HG02623 (cell line): ENCODE measurements at regions not wholly inside any gene's neighbourhood (a gene's known extent, or its start where the extent isn't known, plus 50 kb on each side); places are given as distances from the start of the nearest gene placed in this dataset.

Source experiments
- ATAC-seq: cut with Tn5 transposase; IDR thresholded peaks from one replicate; pipeline ENCODE4 v1.9.1; 2021; ENCODE audit warnings: moderate library complexity; ENCODE audit not compliant: unreplicated experiment

GRCh38 chr12:13843841-13844240, 137.6 kb downstream of the GRIN2B start:
- no peak for ATAC-seq

- ATAC-seq, result no peak
Observed at GRCh38 chr12:13841358-13841757, 140.0 kb downstream of the GRIN2B start.

- ATAC-seq, result no peak
Observed at GRCh38 chr12:13839365-13840336, 141.8 kb downstream of the GRIN2B start.

GRCh38 chr12:13836099-13836498, 145.3 kb downstream of the GRIN2B start:
- no peak for ATAC-seq

GRCh38 chr12:13835652-13836051, 145.8 kb downstream of the GRIN2B start:
- ATAC-seq, result no peak

- ATAC-seq, result no peak
Observed at GRCh38 chr12:13834241-13834640, 147.2 kb downstream of the GRIN2B start.

GRCh38 chr12:13817131-13817530, 164.3 kb downstream of the GRIN2B start:
- no peak for ATAC-seq

GRCh38 chr12:13816394-13816793, 165.0 kb downstream of the GRIN2B start:
- no peak for ATAC-seq

- no peak for ATAC-seq
Observed at GRCh38 chr12:13812168-13812567, 169.2 kb downstream of the GRIN2B start.

- ATAC-seq, result no peak
Observed at GRCh38 chr12:13811061-13811460, 170.3 kb downstream of the GRIN2B start.

GRCh38 chr12:13805041-13805440, 176.4 kb downstream of the GRIN2B start:
- ATAC-seq, result no peak

- ATAC-seq, result no peak
Observed at GRCh38 chr12:13801543-13801942, 179.9 kb downstream of the GRIN2B start.

GRCh38 chr12:13799574-13799973, 181.8 kb downstream of the GRIN2B start:
- no peak for ATAC-seq

- no peak for ATAC-seq
Observed at GRCh38 chr12:13798162-13798561, 183.2 kb downstream of the GRIN2B start.

- ATAC-seq, result no peak
Observed at GRCh38 chr12:13794706-13795105, 186.7 kb downstream of the GRIN2B start.

GRCh38 chr12:13790317-13790716, 191.1 kb downstream of the GRIN2B start:
- ATAC-seq, result no peak

- ATAC-seq, result no peak
Observed at GRCh38 chr12:13788626-13789025, 192.8 kb downstream of the GRIN2B start.

GRCh38 chr12:13786646-13787045, 194.8 kb downstream of the GRIN2B start:
- ATAC-seq, result no peak

GRCh38 chr12:13784504-13784903, 196.9 kb downstream of the GRIN2B start:
- no peak for ATAC-seq

GRCh38 chr12:13780453-13780852, 200.9 kb downstream of the GRIN2B start:
- ATAC-seq, result no peak

GRCh38 chr12:13777374-13777773, 204.0 kb downstream of the GRIN2B start:
- no peak for ATAC-seq

- ATAC-seq, result no peak
Observed at GRCh38 chr12:13772264-13772663, 209.1 kb downstream of the GRIN2B start.

GRCh38 chr12:13770576-13770975, 210.8 kb downstream of the GRIN2B start:
- ATAC-seq, result no peak
